Thoracic aorta (tissue), 2 donors: ENCODE measurements at regions not wholly inside any gene's neighbourhood (a gene's known extent, or its start where the extent isn't known, plus 50 kb on each side); places are given as distances from the start of the nearest gene placed in this dataset.
A peak's percentile ranks its signal among the peaks of the same experiment; 100 is the strongest.

Experiments
- ATAC-seq: fragments of 150-250 bp; one replicate; pipeline ENCODE4 v1.8.0; 2017; ENCODE audit warnings: low read depth; ENCODE audit not compliant: insufficient number of reproducible peaks, low FRiP score
- DNase-seq: peaks from one replicate; pipeline ENCODE4 v3.0.0-alpha.2; 2020; ENCODE audit warnings: low spot score
- H3K27ac ChIP-seq, 2 donors: fragments of 200-600 bp; sonication (generic); 1 replicate in 1 of 2; 2 replicates in 1 of 2; pipeline ENCODE4 v1.5.1; 2016; ENCODE audit warnings: mild to moderate bottlenecking in 2 of 2, moderate library complexity in 2 of 2
- H3K27me3 ChIP-seq: fragments of 200-600 bp; sonication (generic); replicated peaks from 2 replicates; pipeline ENCODE4 v1.6.0; 2016; ENCODE audit warnings: mild to moderate bottlenecking; ENCODE audit not compliant: insufficient read depth
- H3K36me3 ChIP-seq: fragments of 200-600 bp; sonication (generic); one replicate; pipeline ENCODE4 v1.5.1; 2016
- H3K4me1 ChIP-seq, 2 donors: fragments of 200-600 bp; sonication (generic); 1 replicate in 1 of 2; 2 replicates in 1 of 2; pipeline versions ENCODE4 v1.5.1 to v1.6.0; 2016; ENCODE audit warnings: low read depth in 2 of 2, mild to moderate bottlenecking in 1 of 2; ENCODE audit not compliant: control insufficient read depth in 1 of 2
- H3K4me3 ChIP-seq: fragments of 200-600 bp; sonication (generic); 2 replicates; pipeline ENCODE4 v1.5.1; 2016; ENCODE audit warnings: mild to moderate bottlenecking
- H3K9me3 ChIP-seq: fragments of 200-600 bp; sonication (generic); 2 replicates; pipeline ENCODE4 v1.5.1; 2016
- TF ChIP-seq, protein P1 (sequence below): fragments of 200-600 bp; sonication (generic); IDR thresholded peaks from one replicate; pipeline ENCODE4 v1.5.1; 2019; ENCODE audit warnings: antibody characterized with exemption

- TF ChIP-seq, protein P1, sequence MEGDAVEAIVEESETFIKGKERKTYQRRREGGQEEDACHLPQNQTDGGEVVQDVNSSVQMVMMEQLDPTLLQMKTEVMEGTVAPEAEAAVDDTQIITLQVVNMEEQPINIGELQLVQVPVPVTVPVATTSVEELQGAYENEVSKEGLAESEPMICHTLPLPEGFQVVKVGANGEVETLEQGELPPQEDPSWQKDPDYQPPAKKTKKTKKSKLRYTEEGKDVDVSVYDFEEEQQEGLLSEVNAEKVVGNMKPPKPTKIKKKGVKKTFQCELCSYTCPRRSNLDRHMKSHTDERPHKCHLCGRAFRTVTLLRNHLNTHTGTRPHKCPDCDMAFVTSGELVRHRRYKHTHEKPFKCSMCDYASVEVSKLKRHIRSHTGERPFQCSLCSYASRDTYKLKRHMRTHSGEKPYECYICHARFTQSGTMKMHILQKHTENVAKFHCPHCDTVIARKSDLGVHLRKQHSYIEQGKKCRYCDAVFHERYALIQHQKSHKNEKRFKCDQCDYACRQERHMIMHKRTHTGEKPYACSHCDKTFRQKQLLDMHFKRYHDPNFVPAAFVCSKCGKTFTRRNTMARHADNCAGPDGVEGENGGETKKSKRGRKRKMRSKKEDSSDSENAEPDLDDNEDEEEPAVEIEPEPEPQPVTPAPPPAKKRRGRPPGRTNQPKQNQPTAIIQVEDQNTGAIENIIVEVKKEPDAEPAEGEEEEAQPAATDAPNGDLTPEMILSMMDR = no peak
- Histone ChIP-seq H3K27me3 (no peaks in the 10 kb centered on the region), H3K36me3 (no peaks in the 10 kb centered on the region), H3K27ac (peak overlapping the region; percentile 54 to 70), H3K4me1 (peaks cover 14 to 21% of the 10 kb centered on the region in 2 donors), H3K9me3 (no peaks in the 10 kb centered on the region), H3K4me3 (peak overlapping the region; percentile 4)
- DNase-seq (no peak), ATAC-seq (no peak)
Observed at GRCh38 chr16:88298833-88299745, 83.7 kb upstream of the ZNF469 start.

- DNase-seq (no peak), ATAC-seq (no peak)
- H3K27me3 ChIP-seq = no peaks in the 10 kb centered on the region
- no peak overlapping the region for H3K4me3 ChIP-seq
- no peaks in the 10 kb centered on the region for H3K36me3 ChIP-seq
- H3K4me1 ChIP-seq = peaks cover 18 to 30% of the 10 kb centered on the region in 2 donors
- H3K27ac ChIP-seq = no peak overlapping the region
- TF ChIP-seq, protein P1 = no peak
- H3K9me3 ChIP-seq = no peaks in the 10 kb centered on the region
Observed at GRCh38 chr16:88299751-88300462, 82.9 kb upstream of the ZNF469 start.

GRCh38 chr16:88300463-88300835 lies 82.3 kb upstream of the ZNF469 start:
- Histone ChIP-seq H3K4me1 (peaks cover 18 to 33% of the 10 kb centered on the region in 2 donors), H3K36me3 (no peaks in the 10 kb centered on the region), H3K27me3 (no peaks in the 10 kb centered on the region), H3K27ac (no peak overlapping the region), H3K9me3 (no peaks in the 10 kb centered on the region), H3K4me3 (no peak overlapping the region)
- ATAC-seq (no peak), DNase-seq (no peak)
- TF ChIP-seq, protein P1 = no peak

DNA sequence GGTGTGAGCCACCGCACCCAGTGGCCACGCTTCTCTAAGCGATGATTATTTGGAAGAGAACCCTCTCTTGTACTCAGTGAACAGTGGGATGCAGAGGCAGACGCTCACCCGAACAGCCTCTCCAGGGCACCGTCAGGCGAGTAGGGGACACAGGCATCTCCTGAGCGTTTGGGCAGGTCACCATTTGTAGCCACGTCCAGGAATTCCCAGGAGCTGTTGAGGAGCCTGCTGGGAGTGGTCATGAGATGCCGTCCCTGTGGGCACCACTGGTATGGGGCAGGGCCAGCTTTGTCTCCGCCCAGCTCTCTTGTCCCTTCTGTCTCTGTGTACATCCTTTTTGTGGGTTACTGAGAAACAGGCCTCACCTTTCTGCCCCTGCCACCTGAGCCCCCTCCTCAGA lies 81.3 kb upstream of the ZNF469 start:
- Histone ChIP-seq H3K9me3 (no peaks in the 10 kb centered on the region), H3K4me1 (peaks cover 21 to 43% of the 10 kb centered on the region in 2 donors), H3K27ac (no peak overlapping the region), H3K27me3 (no peaks in the 10 kb centered on the region), H3K4me3 (no peak overlapping the region), H3K36me3 (no peaks in the 10 kb centered on the region)
- DNase-seq (no peak), ATAC-seq (no peak)
- TF ChIP-seq, protein P1 = no peak

DNA sequence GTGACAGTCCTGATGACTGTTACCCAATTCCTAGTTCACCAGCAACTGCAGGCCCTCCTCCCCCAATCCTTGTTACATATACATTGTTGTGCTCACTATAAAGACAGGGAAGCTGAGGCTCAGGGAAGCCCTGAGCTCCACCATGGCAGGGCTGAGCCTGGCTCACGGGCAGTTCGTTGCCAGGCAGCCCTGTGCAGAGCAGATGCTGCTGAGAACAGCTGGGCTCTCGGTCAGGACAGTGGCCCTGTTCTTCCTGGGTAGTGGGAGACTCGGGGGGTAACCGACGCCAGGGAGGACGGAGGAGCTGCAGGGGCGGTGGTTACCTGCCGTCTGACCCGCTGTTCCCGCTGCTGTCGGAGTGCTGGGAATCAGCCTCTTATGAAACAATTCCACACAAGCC lies 80.9 kb upstream of the ZNF469 start:
- TF ChIP-seq, protein P1 = no peak

More for the DNA sequence above, 80.9 kb upstream of the ZNF469 start:
- Histone ChIP-seq H3K9me3 (no peaks in the 10 kb centered on the region), H3K36me3 (no peaks in the 10 kb centered on the region), H3K27me3 (no peaks in the 10 kb centered on the region), H3K4me1 (peaks cover 22 to 47% of the 10 kb centered on the region in 2 donors), H3K4me3 (no peak overlapping the region), H3K27ac (no peak overlapping the region)
- ATAC-seq (no peak), DNase-seq (no peak)
